DOHH2 (cell line): ENCODE measurements at regions not wholly inside any gene's neighbourhood (a gene's known extent, or its start where the extent isn't known, plus 50 kb on each side); places are given as distances from the start of the nearest gene placed in this dataset.

Source experiments
- H3F3A ChIP-seq: fragments of 200-600 bp; sonication (generic), shearing (Covaris generic); 2 replicates; pipeline ENCODE4 v1.6.0; 2016; ENCODE audit warnings: antibody characterized with exemption, mild to moderate bottlenecking; ENCODE audit not compliant: control insufficient read depth, insufficient read depth
- H3K27ac ChIP-seq: fragments of 200-600 bp; sonication (generic); 2 replicates; pipeline ENCODE4 v1.5.1; 2014; ENCODE audit warnings: low read depth, mild to moderate bottlenecking, low read length, moderate library complexity
- H3K27me3 ChIP-seq: fragments of 200-600 bp; sonication (generic); 2 replicates; pipeline ENCODE4 v1.6.1; 2014; ENCODE audit warnings: mild to moderate bottlenecking, low read length, mixed read lengths; ENCODE audit not compliant: control insufficient read depth
- H3K36me3 ChIP-seq: fragments of 200-600 bp; sonication (generic); 2 replicates; pipeline ENCODE4 v1.6.1; 2014; ENCODE audit warnings: mild to moderate bottlenecking, low read length, moderate library complexity, mixed read lengths; ENCODE audit not compliant: control insufficient read depth
- H3K4me1 ChIP-seq: fragments of 200-600 bp; sonication (generic); 2 replicates; pipeline ENCODE4 v1.6.1; 2014; ENCODE audit warnings: mild to moderate bottlenecking, low read length, mixed read lengths; ENCODE audit not compliant: control insufficient read depth
- H3K4me2 ChIP-seq: fragments of 200-600 bp; sonication (generic); 2 replicates; pipeline ENCODE4 v1.6.0; 2014; ENCODE audit warnings: mild to moderate bottlenecking, low read length, moderate library complexity
- H3K4me3 ChIP-seq: fragments of 200-600 bp; sonication (generic); 2 replicates; pipeline ENCODE4 v1.5.1; 2014; ENCODE audit warnings: mild to moderate bottlenecking, low read length, mixed read lengths
- H3K79me2 ChIP-seq: fragments of 200-600 bp; sonication (generic); 2 replicates; pipeline ENCODE4 v1.6.1; 2014; ENCODE audit warnings: mild to moderate bottlenecking, low read length, mixed read lengths; ENCODE audit not compliant: control insufficient read depth
- H3K9me2 ChIP-seq: fragments of 200-600 bp; sonication (generic); replicated peaks from 2 replicates; pipeline ENCODE4 v1.6.1; 2014; ENCODE audit warnings: mild to moderate bottlenecking, low read length, mixed read lengths; ENCODE audit not compliant: control insufficient read depth
- H3K9me3 ChIP-seq: fragments of 200-600 bp; sonication (generic); 2 replicates; pipeline ENCODE4 v1.6.1; 2014; ENCODE audit warnings: antibody characterized with exemption, low read length, mixed read lengths; ENCODE audit not compliant: control insufficient read depth, insufficient read depth
- H4K20me1 ChIP-seq: fragments of 200-600 bp; sonication (generic); 2 replicates; pipeline ENCODE4 v1.6.0; 2014; ENCODE audit warnings: low read depth, mild to moderate bottlenecking, antibody characterized with exemption, low read length, moderate library complexity; ENCODE audit not compliant: control insufficient read depth, insufficient read depth
- CTCF ChIP-seq: fragments of 200-600 bp; sonication (generic); IDR thresholded peaks from one replicate; pipeline ENCODE4 v1.5.1; 2014; ENCODE audit warnings: antibody characterized with exemption, mild to moderate bottlenecking, low read depth, low read length; ENCODE audit not compliant: poor library complexity, severe bottlenecking
- EZH2phosphoT487 ChIP-seq: fragments of 200-600 bp; sonication (generic); IDR thresholded peaks from 2 replicates; pipeline ENCODE4 v1.6.1; 2017; ENCODE audit warnings: borderline replicate concordance, mild to moderate bottlenecking, antibody characterized with exemption, low read length, moderate library complexity, mixed read lengths

DNA sequence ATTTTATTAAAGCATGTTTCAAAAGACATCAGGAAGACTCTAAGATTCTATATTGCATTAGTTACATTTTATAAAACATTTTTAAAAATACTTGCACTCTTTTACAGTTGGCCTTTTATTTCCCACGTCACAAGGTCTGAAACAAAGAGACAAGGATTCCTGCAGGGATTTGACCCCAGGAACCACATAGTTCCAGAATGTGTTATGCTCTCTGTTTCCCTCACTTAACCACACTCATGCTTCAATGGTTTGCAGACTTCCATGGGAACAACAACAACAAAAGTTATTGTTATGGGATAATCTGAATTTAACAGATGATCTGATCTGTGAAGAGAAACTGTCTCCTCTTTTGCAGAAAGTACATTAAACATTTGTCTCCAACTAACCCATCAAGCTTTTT lies 104.3 kb upstream of the PPFIA2 start:
- Histone ChIP-seq H3K4me3 (no peak overlapping the region), H3K79me2 (no peaks in the 10 kb centered on the region), H3K4me1 (no peaks in the 10 kb centered on the region), H3K36me3 (no peaks in the 10 kb centered on the region), H3K9me3 (no peaks in the 10 kb centered on the region), H4K20me1 (no peaks in the 10 kb centered on the region), H3K4me2 (no peak overlapping the region), H3K9me2 (no peaks in the 10 kb centered on the region; the same call in 1 of the 2 replicates), H3K27ac (no peak overlapping the region), H3F3A (no peaks in the 10 kb centered on the region), H3K27me3 (no peaks in the 10 kb centered on the region)
- no peak for TF ChIP-seq CTCF
- TF ChIP-seq EZH2phosphoT487, result no peak

- no peaks in the 10 kb centered on the region for H3K36me3 ChIP-seq
- H4K20me1 ChIP-seq, result no peaks in the 10 kb centered on the region
- no peaks in the 10 kb centered on the region for H3F3A ChIP-seq
- H3K27me3 ChIP-seq, result no peaks in the 10 kb centered on the region
- no peak overlapping the region for H3K4me3 ChIP-seq
- H3K4me2 ChIP-seq, result no peak overlapping the region
- no peaks in the 10 kb centered on the region for H3K79me2 ChIP-seq
- no peak overlapping the region for H3K27ac ChIP-seq
- H3K9me2 ChIP-seq, result no peaks in the 10 kb centered on the region
- H3K4me1 ChIP-seq, result no peaks in the 10 kb centered on the region
- H3K9me3 ChIP-seq, result no peaks in the 10 kb centered on the region
- TF ChIP-seq CTCF (no peak), EZH2phosphoT487 (no peak)
Measured at GRCh38 chr12:81859521-81859920, 100.4 kb upstream of the PPFIA2 start.

DNA sequence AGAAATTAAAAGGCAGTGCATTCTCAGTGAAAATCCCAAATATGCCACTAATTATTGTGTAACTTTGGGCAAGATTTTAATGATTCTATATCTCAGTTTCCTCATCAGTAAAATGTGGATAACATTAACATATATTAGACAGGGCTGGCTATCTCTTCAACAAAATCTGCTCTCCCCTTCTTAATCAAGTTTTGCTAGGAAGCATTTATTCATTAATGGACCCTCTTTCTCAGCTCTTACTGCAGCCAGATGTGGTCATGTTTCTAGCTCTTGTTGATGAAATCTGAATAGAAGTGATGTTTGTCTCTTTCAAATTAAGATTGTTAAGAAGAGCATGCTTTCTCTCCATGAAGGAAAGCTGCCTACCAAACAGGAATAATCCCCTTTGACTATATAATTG lies 84.4 kb upstream of the PPFIA2 start:
- no peak overlapping the region for H3K4me3 ChIP-seq
- no peaks in the 10 kb centered on the region for H3K27me3 ChIP-seq
- no peaks in the 10 kb centered on the region for H4K20me1 ChIP-seq
- H3F3A ChIP-seq, result no peaks in the 10 kb centered on the region
- no peaks in the 10 kb centered on the region for H3K36me3 ChIP-seq
- H3K4me2 ChIP-seq, result no peak overlapping the region
- H3K9me2 ChIP-seq, result no peaks in the 10 kb centered on the region
- TF ChIP-seq CTCF, result no peak
- no peaks in the 10 kb centered on the region for H3K79me2 ChIP-seq
- no peaks in the 10 kb centered on the region for H3K4me1 ChIP-seq
- no peak overlapping the region for H3K27ac ChIP-seq
- no peaks in the 10 kb centered on the region for H3K9me3 ChIP-seq

GRCh38 chr12:81835783-81836182 lies 76.6 kb upstream of the PPFIA2 start:
- H3K9me3 ChIP-seq, result no peaks in the 10 kb centered on the region
- H3K36me3 ChIP-seq, result no peaks in the 10 kb centered on the region
- H3K4me3 ChIP-seq, result no peak overlapping the region
- no peaks in the 10 kb centered on the region for H3K9me2 ChIP-seq
- H4K20me1 ChIP-seq, result no peaks in the 10 kb centered on the region
- H3K4me1 ChIP-seq, result no peaks in the 10 kb centered on the region
- H3K27ac ChIP-seq, result no peak overlapping the region
- no peaks in the 10 kb centered on the region for H3F3A ChIP-seq
- no peaks in the 10 kb centered on the region for H3K79me2 ChIP-seq
- TF ChIP-seq CTCF (no peak), EZH2phosphoT487 (no peak)
- H3K4me2 ChIP-seq, result no peak overlapping the region
- H3K27me3 ChIP-seq, result no peaks in the 10 kb centered on the region
